ENCODE measurements at regions not wholly inside any gene's neighbourhood (a gene's known extent, or its start where the extent isn't known, plus 50 kb on each side); places are given as distances from the start of the nearest gene placed in this dataset.

- Histone ChIP-seq H3K9ac (ENCODE audit: low read length) (no peak overlapping the region), H3K9me3 (ENCODE audit: control extremely low read depth in 1 of 3, control insufficient read depth in 2 of 3, insufficient read depth in 1 of 3, low read length in 2 of 3) (no peaks in the 10 kb centered on the region), H3K79me2 (ENCODE audit: control insufficient read depth, insufficient read depth, low read length) (no peaks in the 10 kb centered on the region), H3K36me3 (replicated peaks in 1 of 2; ENCODE audit: control extremely low read depth in 1 of 2, control insufficient read depth in 1 of 2, extremely low read depth in 1 of 2, insufficient read depth in 2 of 2, low read length in 1 of 2) (no peaks in the 10 kb centered on the region), H3K4me2 (replicated peaks; ENCODE audit: low read depth, low read length, poor library complexity, severe bottlenecking) (no peak overlapping the region), H3K27me3 (replicated peaks in 1 of 4; ENCODE audit: control extremely low read depth in 1 of 4, control insufficient read depth in 3 of 4, insufficient read depth in 4 of 4, low read length in 3 of 4) (no peaks in the 10 kb centered on the region), H3K4me3 (ENCODE audit: control extremely low read depth in 1 of 5, extremely low read depth in 1 of 5, insufficient read depth in 1 of 5, low read depth in 2 of 5, low read length in 4 of 5) (no peak overlapping the region), H4K20me1 (ENCODE audit: control insufficient read depth, insufficient read depth, low read length, poor library complexity, severe bottlenecking) (no peaks in the 10 kb centered on the region), H3K27ac (ENCODE audit: low read length in 2 of 2) (no peak overlapping the region), H2AFZ (ENCODE audit: insufficient read depth, low read depth, low read length, poor library complexity, severe bottlenecking) (no peak overlapping the region), H3K4me1 (ENCODE audit: control insufficient read depth in 2 of 2, insufficient read depth in 2 of 2, low read length in 2 of 2) (no peaks in the 10 kb centered on the region)
- Mint-ChIP-seq H3K9me3 (ENCODE audit: insufficient read depth) (no peaks in the 10 kb centered on the region), H3K4me3 (no peak overlapping the region), H3K27me3 (no peaks in the 10 kb centered on the region), H3K4me1 (no peaks in the 10 kb centered on the region), H3K27ac (no peak overlapping the region)
- ChIA-PET POLR2A (no interaction called here), CTCF (no interaction called here)
- DNase-seq (no peak), ATAC-seq (ENCODE audit: low read depth) (no peak)
- TF ChIP-seq CTCF (IDR thresholded peaks at IDR 0.05) (no peak), EZH2 (IDR thresholded peaks at IDR 0.05; ENCODE audit: borderline replicate concordance, insufficient read depth, low read depth, low read length, poor library complexity, severe bottlenecking) (no peak)
- intact Hi-C loops (cut with micrococcal nuclease): no loop called here
- no CpG with 5 or more reads among the region's 2 CpGs for WGBS (ENCODE audit: insufficient coverage)
Measured at GRCh38 chr5:121500310-121500709, 351.4 kb upstream of the FTMT start.

- Histone ChIP-seq H3K4me2 (replicated peaks; ENCODE audit: low read depth, low read length, poor library complexity, severe bottlenecking) (no peak overlapping the region), H4K20me1 (ENCODE audit: control insufficient read depth, insufficient read depth, low read length, poor library complexity, severe bottlenecking) (no peaks in the 10 kb centered on the region), H3K79me2 (ENCODE audit: control insufficient read depth, insufficient read depth, low read length) (no peaks in the 10 kb centered on the region), H3K4me3 (ENCODE audit: control extremely low read depth in 1 of 5, extremely low read depth in 1 of 5, insufficient read depth in 1 of 5, low read depth in 2 of 5, low read length in 4 of 5) (no peak overlapping the region), H3K9me3 (ENCODE audit: control extremely low read depth in 1 of 3, control insufficient read depth in 2 of 3, insufficient read depth in 1 of 3, low read length in 2 of 3) (no peaks in the 10 kb centered on the region), H3K9ac (ENCODE audit: low read length) (no peak overlapping the region), H2AFZ (ENCODE audit: insufficient read depth, low read depth, low read length, poor library complexity, severe bottlenecking) (no peak overlapping the region), H3K27me3 (replicated peaks in 1 of 4; ENCODE audit: control extremely low read depth in 1 of 4, control insufficient read depth in 3 of 4, insufficient read depth in 4 of 4, low read length in 3 of 4) (no peaks in the 10 kb centered on the region), H3K36me3 (replicated peaks in 1 of 2; ENCODE audit: control extremely low read depth in 1 of 2, control insufficient read depth in 1 of 2, extremely low read depth in 1 of 2, insufficient read depth in 2 of 2, low read length in 1 of 2) (no peaks in the 10 kb centered on the region), H3K27ac (ENCODE audit: low read length in 2 of 2) (no peak overlapping the region), H3K4me1 (ENCODE audit: control insufficient read depth in 2 of 2, insufficient read depth in 2 of 2, low read length in 2 of 2) (no peaks in the 10 kb centered on the region)
- Mint-ChIP-seq H3K27me3 (no peaks in the 10 kb centered on the region), H3K4me3 (no peak overlapping the region), H3K9me3 (ENCODE audit: insufficient read depth) (peaks cover 7% of the 10 kb centered on the region), H3K4me1 (no peaks in the 10 kb centered on the region), H3K27ac (no peak overlapping the region)
- ChIA-PET CTCF (no interaction called here), POLR2A (no interaction called here)
- 100% methylated on average over 1 of the region's 2 CpGs for WGBS (ENCODE audit: insufficient coverage)
- TF ChIP-seq CTCF (IDR thresholded peaks at IDR 0.05) (no peak), EZH2 (IDR thresholded peaks at IDR 0.05; ENCODE audit: borderline replicate concordance, insufficient read depth, low read depth, low read length, poor library complexity, severe bottlenecking) (no peak)
- ATAC-seq (ENCODE audit: low read depth) (no peak), DNase-seq (no peak)
- intact Hi-C loops (cut with micrococcal nuclease): no loop called here
Measured at GRCh38 chr5:121503111-121503840, 348.4 kb upstream of the FTMT start.

Measured in B cell (primary cell).